GM12892 (cell line): ENCODE measurements at regions not wholly inside any gene's neighbourhood (a gene's known extent, or its start where the extent isn't known, plus 50 kb on each side); places are given as distances from the start of the nearest gene placed in this dataset.

Source experiments
- POLR2A ChIP-seq: IDR thresholded peaks from 2 replicates; pipeline ENCODE4 v1.6.1; 2011; ENCODE audit warnings: low read depth, low read length, control low read depth
- POLR2AphosphoS5 ChIP-seq: IDR thresholded peaks from 2 replicates; pipeline ENCODE4 v1.6.1; 2011; ENCODE audit warnings: low read depth, low read length, control low read depth
- TAF1 ChIP-seq: IDR thresholded peaks from 2 replicates; pipeline ENCODE4 v1.6.1; 2011; ENCODE audit warnings: low read depth, mild to moderate bottlenecking, control low read depth, low read length, borderline replicate concordance

GRCh38 chr2:139478165-139478914, 698.1 kb upstream of the NXPH2 start:
- TF ChIP-seq POLR2A (no peak), POLR2AphosphoS5 (no peak), TAF1 (no peak)
